ENCODE measurements at regions not wholly inside any gene's neighbourhood (a gene's known extent, or its start where the extent isn't known, plus 50 kb on each side); places are given as distances from the start of the nearest gene placed in this dataset.

DNA sequence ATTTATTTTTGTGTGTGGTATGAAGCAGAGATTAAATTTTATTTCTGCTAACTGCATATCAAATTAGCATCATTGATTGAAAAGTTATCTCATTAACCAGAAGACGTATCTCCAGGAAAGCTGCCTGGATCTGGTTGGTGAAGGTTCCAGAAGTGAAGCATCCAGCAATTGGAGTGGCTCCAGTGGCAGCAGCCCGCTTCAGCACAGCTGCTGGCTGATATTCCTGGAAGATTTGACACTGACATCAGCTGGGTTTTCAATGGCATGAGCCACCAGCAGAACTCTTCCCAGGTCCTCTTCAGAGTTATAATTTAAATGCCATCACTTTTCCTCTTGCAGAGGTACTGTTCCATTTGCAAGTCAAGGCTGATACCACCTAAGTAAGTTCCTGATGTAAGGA, 363.5 kb downstream of the BCKDHB start:
- TF ChIP-seq, protein P1, sequence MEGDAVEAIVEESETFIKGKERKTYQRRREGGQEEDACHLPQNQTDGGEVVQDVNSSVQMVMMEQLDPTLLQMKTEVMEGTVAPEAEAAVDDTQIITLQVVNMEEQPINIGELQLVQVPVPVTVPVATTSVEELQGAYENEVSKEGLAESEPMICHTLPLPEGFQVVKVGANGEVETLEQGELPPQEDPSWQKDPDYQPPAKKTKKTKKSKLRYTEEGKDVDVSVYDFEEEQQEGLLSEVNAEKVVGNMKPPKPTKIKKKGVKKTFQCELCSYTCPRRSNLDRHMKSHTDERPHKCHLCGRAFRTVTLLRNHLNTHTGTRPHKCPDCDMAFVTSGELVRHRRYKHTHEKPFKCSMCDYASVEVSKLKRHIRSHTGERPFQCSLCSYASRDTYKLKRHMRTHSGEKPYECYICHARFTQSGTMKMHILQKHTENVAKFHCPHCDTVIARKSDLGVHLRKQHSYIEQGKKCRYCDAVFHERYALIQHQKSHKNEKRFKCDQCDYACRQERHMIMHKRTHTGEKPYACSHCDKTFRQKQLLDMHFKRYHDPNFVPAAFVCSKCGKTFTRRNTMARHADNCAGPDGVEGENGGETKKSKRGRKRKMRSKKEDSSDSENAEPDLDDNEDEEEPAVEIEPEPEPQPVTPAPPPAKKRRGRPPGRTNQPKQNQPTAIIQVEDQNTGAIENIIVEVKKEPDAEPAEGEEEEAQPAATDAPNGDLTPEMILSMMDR (IDR thresholded peaks at IDR 0.05; ENCODE audit: low read length) = no peak
- no peak for TF ChIP-seq EZH2 (IDR thresholded peaks at IDR 0.05; ENCODE audit: borderline replicate concordance, low read length)

Measured in OCI-LY1 (cell line).